WI38 (cell line): ENCODE measurements at regions not wholly inside any gene's neighbourhood (a gene's known extent, or its start where the extent isn't known, plus 50 kb on each side); places are given as distances from the start of the nearest gene placed in this dataset.

Source experiments
- H3K4me3 ChIP-seq: 2 replicates; pipeline ENCODE4 v1.5.1; 2011; ENCODE audit warnings: low read depth, mild to moderate bottlenecking, control low read depth, low read length
- TF ChIP-seq, protein P1 (sequence below): IDR thresholded peaks from 2 replicates; pipeline ENCODE4 v1.5.1; 2012; ENCODE audit warnings: low read depth, mild to moderate bottlenecking, control low read depth, low read length

DNA sequence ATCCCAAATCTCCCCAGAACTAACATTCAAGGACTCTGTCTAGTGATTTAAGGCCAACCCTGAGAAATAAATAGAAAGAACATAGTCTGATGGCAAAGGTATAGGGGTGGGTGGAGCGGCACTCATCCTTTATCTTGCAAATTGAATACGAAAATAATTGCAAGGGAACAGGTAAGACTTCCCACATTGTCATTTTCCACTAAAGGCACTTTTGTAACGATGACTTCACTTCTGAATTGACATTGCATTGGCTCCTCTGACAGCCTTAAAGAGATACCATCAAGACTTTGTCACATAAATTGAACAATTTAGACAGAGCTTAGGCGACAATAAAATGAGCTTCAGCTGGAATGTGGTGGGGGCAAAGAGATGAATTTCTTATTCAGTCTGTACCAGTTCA is 75.3 kb upstream of the PLCL2 start:
- TF ChIP-seq, protein P1, sequence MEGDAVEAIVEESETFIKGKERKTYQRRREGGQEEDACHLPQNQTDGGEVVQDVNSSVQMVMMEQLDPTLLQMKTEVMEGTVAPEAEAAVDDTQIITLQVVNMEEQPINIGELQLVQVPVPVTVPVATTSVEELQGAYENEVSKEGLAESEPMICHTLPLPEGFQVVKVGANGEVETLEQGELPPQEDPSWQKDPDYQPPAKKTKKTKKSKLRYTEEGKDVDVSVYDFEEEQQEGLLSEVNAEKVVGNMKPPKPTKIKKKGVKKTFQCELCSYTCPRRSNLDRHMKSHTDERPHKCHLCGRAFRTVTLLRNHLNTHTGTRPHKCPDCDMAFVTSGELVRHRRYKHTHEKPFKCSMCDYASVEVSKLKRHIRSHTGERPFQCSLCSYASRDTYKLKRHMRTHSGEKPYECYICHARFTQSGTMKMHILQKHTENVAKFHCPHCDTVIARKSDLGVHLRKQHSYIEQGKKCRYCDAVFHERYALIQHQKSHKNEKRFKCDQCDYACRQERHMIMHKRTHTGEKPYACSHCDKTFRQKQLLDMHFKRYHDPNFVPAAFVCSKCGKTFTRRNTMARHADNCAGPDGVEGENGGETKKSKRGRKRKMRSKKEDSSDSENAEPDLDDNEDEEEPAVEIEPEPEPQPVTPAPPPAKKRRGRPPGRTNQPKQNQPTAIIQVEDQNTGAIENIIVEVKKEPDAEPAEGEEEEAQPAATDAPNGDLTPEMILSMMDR, result no peak
- H3K4me3 ChIP-seq, result no peak overlapping the region

DNA sequence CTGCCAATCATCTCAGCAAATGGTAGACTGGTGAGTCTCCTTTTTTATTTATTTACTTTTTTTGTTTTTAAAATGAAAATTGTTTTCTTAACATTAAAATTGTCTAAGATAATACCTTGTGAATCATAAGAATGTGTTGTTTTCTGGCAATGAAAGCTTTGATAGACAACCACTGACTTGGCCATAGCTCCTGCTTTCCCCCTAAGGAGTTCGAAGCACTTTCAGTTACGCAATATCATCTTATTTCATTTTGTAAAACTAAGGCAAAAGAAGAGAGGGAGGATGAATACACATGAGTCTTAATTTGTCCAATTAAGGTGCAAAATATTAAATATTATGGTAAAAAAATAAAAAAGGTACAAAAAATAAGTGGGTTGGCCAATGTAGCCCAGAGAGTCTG is 74.8 kb upstream of the PLCL2 start:
- H3K4me3 ChIP-seq, result no peak overlapping the region
- TF ChIP-seq, protein P1, result no peak

DNA sequence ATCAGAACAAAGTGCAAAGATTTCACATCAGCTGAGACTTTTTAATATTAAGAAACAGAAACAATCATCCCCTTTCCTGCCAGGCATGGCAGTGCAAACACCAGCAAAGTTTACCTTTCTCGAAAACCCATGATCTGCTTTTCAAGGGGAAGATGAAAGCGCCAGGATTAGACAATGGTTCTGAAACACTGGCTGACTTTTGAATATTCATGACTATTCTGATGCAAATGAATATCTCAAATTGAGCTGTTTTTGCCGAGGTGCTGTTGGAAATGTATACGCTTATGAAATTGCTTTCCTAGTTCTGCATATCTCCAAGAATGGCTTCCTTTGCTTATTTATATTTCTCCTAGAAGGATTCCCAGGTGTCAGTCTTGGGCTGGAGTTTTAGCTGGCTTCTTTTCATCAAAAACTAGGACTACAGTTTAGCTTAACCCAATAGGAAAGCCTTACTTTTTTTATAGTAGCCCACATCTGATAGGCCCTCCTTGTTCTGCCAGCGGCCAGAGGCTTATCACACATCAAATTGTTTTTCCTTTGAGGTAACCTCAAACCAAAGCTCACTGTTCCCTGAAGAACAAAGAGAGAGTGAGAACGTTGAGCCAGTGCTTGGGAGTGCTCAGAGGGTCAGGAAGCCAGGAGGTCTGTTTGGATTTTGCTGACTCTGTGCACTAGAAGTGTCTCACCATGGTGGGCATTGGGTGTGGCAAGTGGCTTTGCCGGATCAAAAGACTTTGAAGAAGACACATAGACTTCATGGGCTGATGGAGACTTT is 74.0 kb upstream of the PLCL2 start:
- no peak overlapping the region for H3K4me3 ChIP-seq
- TF ChIP-seq, protein P1, result no peak

DNA sequence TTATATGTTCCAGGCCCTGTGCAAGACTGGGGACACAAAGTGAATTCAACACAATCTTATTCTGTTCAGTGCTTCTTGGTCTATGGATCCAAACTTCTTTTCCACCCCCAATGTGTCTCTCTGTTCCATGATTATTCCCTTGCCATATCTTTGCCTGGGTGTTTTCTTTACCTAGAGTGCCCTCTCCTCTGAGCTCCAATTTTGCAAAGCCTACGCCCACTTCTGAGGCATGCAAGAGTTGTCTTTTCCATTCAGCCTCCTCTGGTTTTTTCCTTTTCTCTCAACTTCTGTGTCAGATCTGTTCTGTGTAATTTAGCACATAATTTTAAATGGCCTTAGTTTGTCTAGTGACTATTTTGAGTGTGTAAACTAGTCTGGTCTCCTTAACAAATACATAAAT is 72.8 kb upstream of the PLCL2 start:
- H3K4me3 ChIP-seq, result no peak overlapping the region
- TF ChIP-seq, protein P1, result no peak

DNA sequence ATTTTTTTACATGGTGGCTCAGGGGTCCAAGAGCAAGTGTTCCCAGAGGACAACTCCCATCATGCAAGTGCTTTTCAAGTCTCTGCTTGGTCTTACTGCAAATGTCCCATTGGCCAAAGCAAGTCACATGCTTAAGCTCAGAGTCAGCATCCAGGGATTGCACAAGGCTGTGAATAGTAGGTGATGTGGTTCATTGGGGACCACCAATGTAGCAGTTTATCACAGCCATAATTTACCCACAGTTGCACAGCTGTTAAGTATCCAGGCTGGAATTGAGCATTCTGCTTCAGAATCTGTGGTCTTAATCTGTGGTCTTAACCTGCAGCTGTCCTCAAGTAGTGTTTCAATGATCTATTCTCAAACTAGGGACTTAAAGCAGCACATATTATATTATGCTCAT is 71.4 kb upstream of the PLCL2 start:
- TF ChIP-seq, protein P1, result no peak
- no peak overlapping the region for H3K4me3 ChIP-seq

DNA sequence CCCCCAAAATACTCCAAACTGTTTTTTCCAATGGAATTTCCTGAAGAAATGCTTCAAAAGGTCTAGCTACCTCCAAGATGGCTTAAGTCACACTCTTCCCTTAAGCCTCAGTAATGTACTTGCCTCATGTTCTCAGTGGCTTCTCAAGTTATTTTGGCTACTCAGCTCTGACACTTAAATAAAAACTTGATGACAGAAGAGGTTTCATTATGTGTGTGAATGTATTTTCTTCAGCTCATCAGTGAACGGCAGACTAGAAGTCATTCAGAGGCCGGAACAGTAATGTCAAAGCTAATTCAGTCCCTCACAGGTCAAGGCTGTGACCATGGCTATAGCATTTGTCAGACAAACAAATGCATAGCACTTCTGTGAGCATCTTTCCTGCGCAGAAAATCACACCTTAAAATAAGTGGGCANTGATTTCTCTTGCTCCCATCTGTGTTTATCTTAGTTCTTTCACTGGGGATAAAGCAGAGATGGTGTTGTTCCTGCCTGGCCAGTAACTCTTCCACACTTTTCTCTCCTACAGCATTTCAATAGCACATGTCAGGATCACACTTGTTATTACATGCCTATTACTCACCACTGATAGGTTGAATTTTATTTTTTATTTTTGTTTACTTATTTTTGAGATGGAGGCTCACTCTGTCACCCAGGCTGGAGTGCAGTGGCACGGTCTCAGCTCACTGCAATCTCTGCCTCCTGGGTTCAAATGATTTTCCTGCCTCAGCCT is 68.5 kb upstream of the PLCL2 start:
- TF ChIP-seq, protein P1, result no peak
- no peak overlapping the region for H3K4me3 ChIP-seq

DNA sequence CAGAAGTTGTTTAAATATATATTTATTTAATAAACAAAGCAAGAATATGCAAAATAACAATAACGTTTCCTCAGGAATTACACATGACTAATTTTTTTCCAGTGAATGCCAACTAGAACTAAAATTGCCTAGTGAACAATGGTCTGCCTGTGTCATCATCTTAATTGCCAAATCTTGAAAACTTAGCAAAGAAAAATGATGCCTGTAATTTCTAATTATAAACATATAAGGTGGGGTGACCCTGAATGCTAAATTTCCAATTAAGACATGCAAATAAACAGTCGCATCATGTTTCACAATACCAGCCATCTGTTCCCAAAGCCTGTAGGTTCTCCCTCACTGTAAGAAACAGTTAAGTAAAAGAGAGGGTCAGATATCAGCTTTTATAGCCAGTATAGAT is 67.6 kb upstream of the PLCL2 start:
- TF ChIP-seq, protein P1, result no peak

More for the DNA sequence above, 67.6 kb upstream of the PLCL2 start:
- H3K4me3 ChIP-seq, result no peak overlapping the region
